ENCODE measurements at regions not wholly inside any gene's neighbourhood (a gene's known extent, or its start where the extent isn't known, plus 50 kb on each side); places are given as distances from the start of the nearest gene placed in this dataset.
"Not testable (repeated sequence)": the region's sequence is repeated elsewhere in the genome, so short reads cannot be mapped to it uniquely, and the experiment has no call there.

- no peaks in the 10 kb centered on the region for H3K4me1 ChIP-seq
- DNase-seq, result no peak
- intact Hi-C loops (cut with DNase I; ENCODE audit: low total_unique reads) (no loop called here), in situ Hi-C loops (cut with MboI; ENCODE audit: low pct_ligation_motif_present in 1 of 4, low pct_unique_long_range_greater_than_20kb in 1 of 4, low sequenced_read_pairs in 3 of 4) (no loop called here)
- TF ChIP-seq CTCF (IDR thresholded peaks at IDR 0.05), result no peak
- TF ChIP-seq POLR2A (IDR thresholded peaks at IDR 0.05), result no peak
- no peak for TF ChIP-seq POLR2AphosphoS5 (IDR thresholded peaks at IDR 0.05)
- no peak for TF ChIP-seq EP300 (IDR thresholded peaks at IDR 0.05; ENCODE audit: low read depth)
- no peak overlapping the region for H3K27ac ChIP-seq
- H3K9me3 ChIP-seq, result peaks cover 0 to 5% of the 10 kb centered on the region in 2 donors
- H3K4me3 ChIP-seq, result no peak overlapping the region
- no peaks in the 10 kb centered on the region for H3K27me3 ChIP-seq
- H3K36me3 ChIP-seq, result no peaks in the 10 kb centered on the region
Measured at GRCh38 chr1:118461154-118461553, 276.1 kb upstream of the SPAG17 start.

GRCh38 chr1:118459871-118460270 lies 274.8 kb upstream of the SPAG17 start:
- no peak for DNase-seq
- H3K9me3 ChIP-seq, result peaks cover 0 to 5% of the 10 kb centered on the region in 2 donors
- TF ChIP-seq POLR2A (IDR thresholded peaks at IDR 0.05), result no peak
- intact Hi-C loops (cut with DNase I; ENCODE audit: low total_unique reads) (no loop called here), in situ Hi-C loops (cut with MboI; ENCODE audit: low pct_ligation_motif_present in 1 of 4, low pct_unique_long_range_greater_than_20kb in 1 of 4, low sequenced_read_pairs in 3 of 4) (no loop called here)
- no peaks in the 10 kb centered on the region for H3K4me1 ChIP-seq
- no peak overlapping the region for H3K27ac ChIP-seq
- no peak overlapping the region for H3K4me3 ChIP-seq
- H3K36me3 ChIP-seq, result no peaks in the 10 kb centered on the region
- no peaks in the 10 kb centered on the region for H3K27me3 ChIP-seq

- H3K27ac ChIP-seq; H3K4me1 ChIP-seq; in situ Hi-C loops (cut with MboI; ENCODE audit: low pct_ligation_motif_present in 1 of 4, low pct_unique_long_range_greater_than_20kb in 1 of 4, low sequenced_read_pairs in 3 of 4); DNase-seq; H3K4me3 ChIP-seq; H3K36me3 ChIP-seq; H3K27me3 ChIP-seq; H3K9me3 ChIP-seq; intact Hi-C loops (cut with DNase I; ENCODE audit: low total_unique reads): not testable (repeated sequence)
- 71 to 75% methylated on average over 1 of the region's 1 CpG for WGBS, 2 donors (ENCODE audit: low coverage in 1 of 2)
Measured at GRCh38 chr1:118453856-118454255, 268.8 kb upstream of the SPAG17 start.

- WGBS, 2 donors (ENCODE audit: low coverage in 1 of 2), result 86 to 100% methylated on average over 1 of the region's 1 CpG
- peaks cover 0 to 2% of the 10 kb centered on the region in 2 donors for H3K9me3 ChIP-seq
- H3K36me3 ChIP-seq, result no peaks in the 10 kb centered on the region
- in situ Hi-C loops (cut with MboI; ENCODE audit: low pct_ligation_motif_present in 1 of 4, low pct_unique_long_range_greater_than_20kb in 1 of 4, low sequenced_read_pairs in 3 of 4), result no loop called here
- intact Hi-C loops (cut with DNase I; ENCODE audit: low total_unique reads), result no loop called here
- H3K27ac ChIP-seq, result no peak overlapping the region
- H3K4me3 ChIP-seq, result no peak overlapping the region
- no peak for DNase-seq
- TF ChIP-seq CTCF (IDR thresholded peaks at IDR 0.05) (no peak), POLR2AphosphoS5 (IDR thresholded peaks at IDR 0.05) (no peak), POLR2A (IDR thresholded peaks at IDR 0.05) (no peak), EP300 (IDR thresholded peaks at IDR 0.05; ENCODE audit: low read depth) (no peak)
- no peaks in the 10 kb centered on the region for H3K27me3 ChIP-seq
- H3K4me1 ChIP-seq, result no peaks in the 10 kb centered on the region
Measured at GRCh38 chr1:118445156-118445555, 260.1 kb upstream of the SPAG17 start.

GRCh38 chr1:118442214-118442613 lies 257.2 kb upstream of the SPAG17 start:
- H3K9me3 ChIP-seq, result peaks cover 0 to 2% of the 10 kb centered on the region in 2 donors
- 0 to 11% methylated on average over 1 to 2 of the region's 2 CpGs for WGBS, 2 donors (ENCODE audit: low coverage in 1 of 2)
- no peaks in the 10 kb centered on the region for H3K4me1 ChIP-seq
- no peaks in the 10 kb centered on the region for H3K27me3 ChIP-seq
- intact Hi-C loops (cut with DNase I; ENCODE audit: low total_unique reads) (no loop called here), in situ Hi-C loops (cut with MboI; ENCODE audit: low pct_ligation_motif_present in 1 of 4, low pct_unique_long_range_greater_than_20kb in 1 of 4, low sequenced_read_pairs in 3 of 4) (no loop called here)
- TF ChIP-seq EP300 (IDR thresholded peaks at IDR 0.05; ENCODE audit: low read depth) (no peak), POLR2A (IDR thresholded peaks at IDR 0.05) (no peak), CTCF (IDR thresholded peaks at IDR 0.05) (no peak), POLR2AphosphoS5 (IDR thresholded peaks at IDR 0.05) (no peak)
- DNase-seq, result no peak
- H3K36me3 ChIP-seq, result no peaks in the 10 kb centered on the region
- no peak overlapping the region for H3K4me3 ChIP-seq
- H3K27ac ChIP-seq, result no peak overlapping the region

Data from transverse colon (tissue), 4 donors.